H1 (cell line): ENCODE measurements at regions not wholly inside any gene's neighbourhood (a gene's known extent, or its start where the extent isn't known, plus 50 kb on each side); places are given as distances from the start of the nearest gene placed in this dataset.

Experiments used
- CTCF ChIA-PET: fragments of 300-600 bp; sonication (Branson Sonifier 250); formaldehyde crosslinking; loops from one replicate; lab custom pipeline; 2021; ENCODE audit not compliant: partially characterized antibody; lab: Charles Lee
- POLR2A ChIA-PET: fragments of 300-600 bp; sonication (Branson Sonifier 250); formaldehyde crosslinking; loops from one replicate; lab custom pipeline; 2021; ENCODE audit warnings: inconsistent platforms; ENCODE audit not compliant: partially characterized antibody; lab: Charles Lee
- DNase-seq, 2 experiments: peaks; one replicate each; pipeline versions ENCODE4 v3.0.0 to v3.0.0-alpha.2; 2010 to 2022; ENCODE audit warnings: low spot score in 2 of 2, low read depth in 1 of 2, mixed read lengths in 1 of 2
- FAIRE-seq: peaks from 2 replicates; lab custom pipeline; 2011; peaks lifted over from hg19 to GRCh38; lab: Jason Lieb, UNC
- H2AFZ ChIP-seq: 2 replicates; pipeline ENCODE4 v1.8.1; 2012; ENCODE audit warnings: low read length, inconsistent platforms
- H2AK5ac ChIP-seq: 2 replicates; pipeline ENCODE4 v1.6.1; 2013; ENCODE audit warnings: low read depth, low read length
- H2BK120ac ChIP-seq: replicated peaks from 2 replicates; pipeline ENCODE3; 2013; ENCODE audit warnings: low read depth, low read length, inconsistent platforms
- H2BK12ac ChIP-seq: 2 replicates; pipeline ENCODE4 v1.6.1; 2013; ENCODE audit warnings: low read depth, low read length
- H2BK15ac ChIP-seq: 2 replicates; pipeline ENCODE4 v1.6.1; 2013; ENCODE audit warnings: low read length
- H2BK20ac ChIP-seq: 2 replicates; pipeline ENCODE4 v1.6.1; 2013; ENCODE audit warnings: low read length
- H2BK5ac ChIP-seq: 2 replicates; pipeline ENCODE4 v1.6.1; 2013; ENCODE audit warnings: low read depth, low read length
- H3K14ac ChIP-seq: 2 replicates; pipeline ENCODE4 v1.6.1; 2013; ENCODE audit warnings: inconsistent platforms; ENCODE audit not compliant: insufficient read length
- H3K18ac ChIP-seq: 2 replicates; pipeline ENCODE4 v1.6.1; 2013; ENCODE audit warnings: low read length; ENCODE audit errors: extremely low read depth
- H3K23ac ChIP-seq: 2 replicates; pipeline ENCODE4 v1.6.1; 2013; ENCODE audit warnings: inconsistent platforms; ENCODE audit not compliant: insufficient read length
- H3K23me2 ChIP-seq: 2 replicates; pipeline ENCODE4 v1.6.1; 2013; ENCODE audit warnings: low read depth, low read length
- H3K27ac ChIP-seq: 2 replicates; pipeline ENCODE4 v1.6.1; 2011; ENCODE audit warnings: low read depth, low read length, inconsistent platforms
- H3K27me3 ChIP-seq, 4 experiments: replicated peaks in 1 of 4; 1 replicate in 1 of 4; 2 replicates in 3 of 4; pipeline versions ENCODE4 v1.6.1 to v1.8.1; 2011 to 2013; ENCODE audit warnings: low read length in 3 of 4, mild to moderate bottlenecking in 3 of 4, inconsistent platforms in 2 of 4, mixed read lengths in 2 of 4, moderate library complexity in 1 of 4; ENCODE audit not compliant: control insufficient read depth in 3 of 4, insufficient read depth in 3 of 4; ENCODE audit errors: extremely low read depth in 1 of 4
- H3K36me3 ChIP-seq, 4 experiments: 2 replicates each; pipeline versions ENCODE4 v1.6.1 to v1.8.1; 2011 to 2013; ENCODE audit warnings: mild to moderate bottlenecking in 4 of 4, low read length in 3 of 4, moderate library complexity in 2 of 4, control low read depth in 1 of 4, inconsistent platforms in 1 of 4; ENCODE audit not compliant: insufficient read depth in 4 of 4, control insufficient read depth in 2 of 4
- H3K4ac ChIP-seq: replicated peaks from 2 replicates; pipeline ENCODE3; 2013; ENCODE audit warnings: low read length, low read depth, mixed read lengths, inconsistent platforms; ENCODE audit not compliant: insufficient read length
- H3K4me1 ChIP-seq, 4 experiments: replicated peaks in 1 of 4; 1 replicate in 1 of 4; 2 replicates in 3 of 4; pipeline versions ENCODE4 v1.6.1 to v1.8.1; 2011 to 2013; ENCODE audit warnings: low read length in 3 of 4, inconsistent platforms in 2 of 4, mixed read lengths in 1 of 4; ENCODE audit not compliant: insufficient read depth in 4 of 4, control insufficient read depth in 3 of 4
- H3K4me2 ChIP-seq, 2 experiments: 2 replicates each; pipeline versions ENCODE4 v1.6.1 to v1.8.1; 2011 to 2013; ENCODE audit warnings: low read depth in 2 of 2, low read length in 2 of 2, control low read depth in 1 of 2, inconsistent platforms in 1 of 2, mild to moderate bottlenecking in 1 of 2; ENCODE audit not compliant: insufficient read depth in 1 of 2
- H3K4me3 ChIP-seq, 4 experiments: fragments of 200-600, 300-600 bp in 1 of 4; sonication (generic), shearing (Covaris generic), sonication (Bioruptor Twin) in 1 of 4; 2 replicates each; pipeline versions ENCODE4 v1.5.1 to v1.8.1; 2011 to 2016; ENCODE audit warnings: low read length in 4 of 4, low read depth in 3 of 4, control low read depth in 2 of 4, inconsistent platforms in 2 of 4, mild to moderate bottlenecking in 2 of 4, mixed read lengths in 1 of 4, moderate library complexity in 1 of 4; ENCODE audit not compliant: insufficient read depth in 2 of 4; ENCODE audit errors: extremely low read depth in 1 of 4
- H3K56ac ChIP-seq: replicated peaks from 2 replicates; pipeline ENCODE3; 2013; ENCODE audit warnings: low read depth, mild to moderate bottlenecking, mixed read lengths, low read length, inconsistent platforms; ENCODE audit not compliant: insufficient read length
- H3K79me1 ChIP-seq: 2 replicates; pipeline ENCODE4 v1.6.1; 2013; ENCODE audit warnings: low read depth, low read length, control low read depth
- H3K79me2 ChIP-seq, 2 experiments: 2 replicates each; pipeline versions ENCODE4 v1.6.1 to v1.8.1; 2012 to 2013; ENCODE audit warnings: low read length in 2 of 2, mild to moderate bottlenecking in 2 of 2, inconsistent platforms in 1 of 2; ENCODE audit not compliant: insufficient read depth in 2 of 2, control insufficient read depth in 1 of 2
- H3K9ac ChIP-seq, 4 experiments: replicated peaks in 1 of 4; 1 replicate in 1 of 4; 2 replicates in 3 of 4; pipeline versions ENCODE4 v1.6.1 to v1.8.1; 2011 to 2013; ENCODE audit warnings: low read depth in 3 of 4, low read length in 3 of 4, control low read depth in 2 of 4, mild to moderate bottlenecking in 2 of 4, moderate library complexity in 2 of 4, inconsistent platforms in 1 of 4; ENCODE audit errors: extremely low read depth in 1 of 4
- H3K9me3 ChIP-seq, 2 experiments: 2 replicates each; pipeline versions ENCODE4 v1.6.1 to v1.8.1; 2012 to 2013; ENCODE audit warnings: mild to moderate bottlenecking in 2 of 2, moderate library complexity in 2 of 2, control low read depth in 1 of 2, inconsistent platforms in 1 of 2, low read depth in 1 of 2, low read length in 1 of 2, mixed read lengths in 1 of 2; ENCODE audit not compliant: insufficient read depth in 2 of 2
- H4K20me1 ChIP-seq, 2 experiments: replicated peaks in 1 of 2; 2 replicates each; pipeline versions ENCODE3 to v1.8.1; 2011 to 2013; ENCODE audit warnings: inconsistent platforms in 2 of 2, low read length in 2 of 2, mild to moderate bottlenecking in 1 of 2; ENCODE audit not compliant: insufficient read depth in 2 of 2, control insufficient read depth in 1 of 2
- H4K5ac ChIP-seq: 2 replicates; pipeline ENCODE4 v1.6.1; 2013; ENCODE audit warnings: low read length, low read depth, mixed read lengths, inconsistent platforms; ENCODE audit not compliant: insufficient read length
- H4K8ac ChIP-seq: 2 replicates; pipeline ENCODE4 v1.8.0; 2013; ENCODE audit warnings: mild to moderate bottlenecking, moderate library complexity, low read length, inconsistent platforms; ENCODE audit not compliant: insufficient read depth; ENCODE audit errors: extremely low read depth
- H4K91ac ChIP-seq: replicated peaks from 2 replicates; pipeline ENCODE3; 2013; ENCODE audit warnings: low read length, mixed read lengths, inconsistent platforms; ENCODE audit not compliant: insufficient read length
- CHD2 ChIP-seq: IDR thresholded peaks from 2 replicates; pipeline ENCODE4 v1.6.1; 2012; ENCODE audit warnings: low read length, improper control_type of control experiment
- CREB1 ChIP-seq: IDR thresholded peaks from 2 replicates; pipeline ENCODE4 v1.6.1; 2012; ENCODE audit warnings: inconsistent platforms
- YY1 ChIP-seq: IDR thresholded peaks from 2 replicates; pipeline ENCODE4 v1.6.1; 2011; ENCODE audit warnings: low read depth, mild to moderate bottlenecking, low read length
- WGBS, 2 experiments: shearing (Covaris generic) in 1 of 2; methylation state at CpG; one replicate each; pipeline versions ENCODE4 v1.1.6 to v1.1.7; 2013 to 2015; ENCODE audit warnings: low lambda C conversion rate in 2 of 2, mixed read lengths in 2 of 2, inconsistent platforms in 1 of 2, low coverage in 1 of 2, missing lambda C conversion rate in 1 of 2; ENCODE audit not compliant: insufficient replicate concordance in 2 of 2, insufficient coverage in 1 of 2, insufficient read length in 1 of 2; ENCODE audit errors: extremely low coverage in 1 of 2, missing lambda C conversion rate in 1 of 2; 5-methylcytosine and 5-hydroxymethylcytosine counted together

DNA sequence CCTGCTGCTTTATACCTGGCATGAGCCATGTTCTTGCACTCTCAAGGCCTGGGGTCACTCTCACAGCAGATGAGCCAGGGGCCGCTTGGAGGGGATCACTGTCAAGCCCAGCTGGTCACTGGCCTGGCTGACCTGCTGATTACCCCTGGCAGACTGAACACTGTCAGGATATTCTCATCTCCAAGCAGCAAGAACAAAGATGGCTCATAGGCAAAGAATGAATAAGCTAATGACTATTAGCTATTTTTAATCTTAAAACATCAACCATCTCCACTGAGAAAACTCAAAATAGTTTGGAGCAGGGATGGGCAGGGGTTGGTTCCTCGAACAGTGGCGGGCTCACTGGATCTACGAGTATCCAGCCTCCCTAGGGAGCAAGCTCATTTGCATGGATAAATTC lies 64.4 kb upstream of the ACAN start:
- no peaks in the 10 kb centered on the region for H3K27me3 ChIP-seq
- TF ChIP-seq YY1 (no peak), CHD2 (no peak), CREB1 (no peak)
- no peak overlapping the region for H2AK5ac ChIP-seq
- H3K9ac ChIP-seq: no peak overlapping the region
- WGBS, 2 experiments: 91% methylated on average over 4 of the region's 4 CpGs; no CpG with 5 or more reads in 1 of the 2 experiments
- no peaks in the 10 kb centered on the region; the same call in 1 of the 2 replicates for H3K23me2 ChIP-seq
- H4K5ac ChIP-seq: no peak overlapping the region
- DNase-seq (no peak), FAIRE-seq (no peak)
- H3K9me3 ChIP-seq: no peaks in the 10 kb centered on the region
- no peaks in the 10 kb centered on the region for H3K36me3 ChIP-seq
- H3K23ac ChIP-seq: no peak overlapping the region
- H4K8ac ChIP-seq: no peak overlapping the region
- no peak overlapping the region for H2BK20ac ChIP-seq
- ChIA-PET CTCF (interaction anchor here (0.7 to 1.2 kb wide), 3 partner anchors 65 to 437 kb away, joined by 3 read pairs; no protein-coding TSS in a partner anchor), POLR2A (interaction anchor here (0.6 kb wide), 1 partner anchor 13 kb away, joined by 3 read pairs; no protein-coding TSS in a partner anchor)
- no peaks in the 10 kb centered on the region for H4K20me1 ChIP-seq
- H3K4me2 ChIP-seq: no peak overlapping the region
- H3K18ac ChIP-seq: no peak overlapping the region
- H3K4ac ChIP-seq: no peak overlapping the region
- H2BK12ac ChIP-seq: no peak overlapping the region
- no peak overlapping the region for H2BK120ac ChIP-seq
- H2AFZ ChIP-seq: no peak overlapping the region
- H3K79me1 ChIP-seq: no peaks in the 10 kb centered on the region
- H3K4me3 ChIP-seq: no peak overlapping the region
- no peak overlapping the region for H3K56ac ChIP-seq
- no peaks in the 10 kb centered on the region for H3K4me1 ChIP-seq
- H3K27ac ChIP-seq: no peak overlapping the region
- no peak overlapping the region for H4K91ac ChIP-seq
- no peak overlapping the region for H2BK15ac ChIP-seq
- H2BK5ac ChIP-seq: no peak overlapping the region
- H3K79me2 ChIP-seq: no peaks in the 10 kb centered on the region
- no peak overlapping the region for H3K14ac ChIP-seq
